BE2C (cell line): ENCODE measurements at regions not wholly inside any gene's neighbourhood (a gene's known extent, or its start where the extent isn't known, plus 50 kb on each side); places are given as distances from the start of the nearest gene placed in this dataset.

Experiments used
- DNase-seq: peaks from one replicate; pipeline ENCODE4 v3.0.0-alpha.2; 2020
- H3K27me3 ChIP-seq: fragments of 250-450 bp; sonication (Bioruptor Pico); 2 replicates; pipeline ENCODE4 v1.5.1; 2020; ENCODE audit warnings: mild to moderate bottlenecking
- H3K36me3 ChIP-seq: fragments of 250-450 bp; sonication (Bioruptor Pico); 2 replicates; pipeline ENCODE4 v1.5.1; 2020; ENCODE audit warnings: mild to moderate bottlenecking
- H3K4me1 ChIP-seq: fragments of 250-450 bp; sonication (Bioruptor Pico); 2 replicates; pipeline ENCODE4 v1.5.1; 2020
- H3K4me3 ChIP-seq: 2 replicates; pipeline ENCODE4 v1.5.1; 2011; ENCODE audit warnings: low read depth, low read length
- H3K9me3 ChIP-seq: fragments of 250-450 bp; sonication (Bioruptor Pico); 2 replicates; pipeline ENCODE4 v1.5.1; 2020
- TF ChIP-seq, protein P1 (sequence below): IDR thresholded peaks from 2 replicates; pipeline ENCODE4 v1.5.1; 2012; ENCODE audit warnings: mild to moderate bottlenecking, low read depth, low read length

- Histone ChIP-seq H3K4me3 (no peak overlapping the region), H3K27me3 (no peaks in the 10 kb centered on the region), H3K9me3 (0 out of 2 replicates have a peak, but pooled peaks cover 5% of the 10 kb centered on the region), H3K4me1 (peaks cover 32% of the 10 kb centered on the region), H3K36me3 (no peaks in the 10 kb centered on the region)
- no peak for DNase-seq
- TF ChIP-seq, protein P1, sequence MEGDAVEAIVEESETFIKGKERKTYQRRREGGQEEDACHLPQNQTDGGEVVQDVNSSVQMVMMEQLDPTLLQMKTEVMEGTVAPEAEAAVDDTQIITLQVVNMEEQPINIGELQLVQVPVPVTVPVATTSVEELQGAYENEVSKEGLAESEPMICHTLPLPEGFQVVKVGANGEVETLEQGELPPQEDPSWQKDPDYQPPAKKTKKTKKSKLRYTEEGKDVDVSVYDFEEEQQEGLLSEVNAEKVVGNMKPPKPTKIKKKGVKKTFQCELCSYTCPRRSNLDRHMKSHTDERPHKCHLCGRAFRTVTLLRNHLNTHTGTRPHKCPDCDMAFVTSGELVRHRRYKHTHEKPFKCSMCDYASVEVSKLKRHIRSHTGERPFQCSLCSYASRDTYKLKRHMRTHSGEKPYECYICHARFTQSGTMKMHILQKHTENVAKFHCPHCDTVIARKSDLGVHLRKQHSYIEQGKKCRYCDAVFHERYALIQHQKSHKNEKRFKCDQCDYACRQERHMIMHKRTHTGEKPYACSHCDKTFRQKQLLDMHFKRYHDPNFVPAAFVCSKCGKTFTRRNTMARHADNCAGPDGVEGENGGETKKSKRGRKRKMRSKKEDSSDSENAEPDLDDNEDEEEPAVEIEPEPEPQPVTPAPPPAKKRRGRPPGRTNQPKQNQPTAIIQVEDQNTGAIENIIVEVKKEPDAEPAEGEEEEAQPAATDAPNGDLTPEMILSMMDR = no peak
These were observed 230.3 kb upstream of the SESN3 start for GRCh38 chr11:95461348-95461747.

DNA sequence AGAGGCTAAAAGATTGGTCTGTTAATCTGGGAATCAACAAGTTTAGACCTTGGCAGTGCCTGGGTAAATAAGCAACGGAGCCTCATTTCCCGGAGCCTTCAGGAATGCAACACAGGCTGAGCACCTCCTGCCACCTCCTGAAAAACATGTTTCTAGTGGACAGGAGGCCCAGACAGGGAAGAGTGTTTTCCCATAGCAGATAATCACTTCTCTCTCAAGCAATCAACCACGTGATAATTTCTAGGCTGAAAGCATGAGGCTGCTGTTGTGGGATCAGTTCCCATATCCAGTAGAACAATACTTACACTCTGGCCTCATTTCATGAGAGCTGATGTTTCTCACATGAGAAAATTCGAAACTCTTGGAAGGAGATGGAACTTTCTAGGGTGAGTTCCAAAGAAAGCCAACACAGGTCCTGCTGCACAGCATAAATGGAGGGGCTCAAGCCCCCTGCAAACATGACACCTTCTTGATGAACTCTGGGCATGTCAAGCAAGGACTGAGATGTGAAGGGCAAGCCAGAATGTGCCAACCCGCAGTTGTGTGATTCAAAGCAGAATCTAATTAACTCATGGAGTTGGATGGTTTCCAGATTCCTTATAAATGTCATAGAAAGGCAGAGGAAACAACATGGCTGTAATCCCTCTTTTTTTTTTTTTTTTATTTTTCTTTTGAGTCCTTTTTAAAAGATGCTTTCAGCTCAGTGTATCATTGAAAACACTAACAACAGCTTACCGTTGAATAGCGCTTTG, 228.5 kb upstream of the SESN3 start:
- H3K9me3 ChIP-seq = 0 out of 2 replicates have a peak, but pooled peaks cover 5% of the 10 kb centered on the region
- peaks cover 24% of the 10 kb centered on the region for H3K4me1 ChIP-seq
- DNase-seq = peak; percentile 42
- no peaks in the 10 kb centered on the region for H3K27me3 ChIP-seq
- TF ChIP-seq, protein P1 = no peak
- no peaks in the 10 kb centered on the region for H3K36me3 ChIP-seq
- H3K4me3 ChIP-seq = no peak overlapping the region

GRCh38 chr11:95456714-95457491, 225.9 kb upstream of the SESN3 start:
- Histone ChIP-seq H3K27me3 (no peaks in the 10 kb centered on the region), H3K4me3 (no peak overlapping the region), H3K36me3 (no peaks in the 10 kb centered on the region), H3K9me3 (0 out of 2 replicates have a peak, but pooled peaks cover 5% of the 10 kb centered on the region), H3K4me1 (peaks cover 24% of the 10 kb centered on the region)
- DNase-seq = no peak
- TF ChIP-seq, protein P1 = no peak

DNA sequence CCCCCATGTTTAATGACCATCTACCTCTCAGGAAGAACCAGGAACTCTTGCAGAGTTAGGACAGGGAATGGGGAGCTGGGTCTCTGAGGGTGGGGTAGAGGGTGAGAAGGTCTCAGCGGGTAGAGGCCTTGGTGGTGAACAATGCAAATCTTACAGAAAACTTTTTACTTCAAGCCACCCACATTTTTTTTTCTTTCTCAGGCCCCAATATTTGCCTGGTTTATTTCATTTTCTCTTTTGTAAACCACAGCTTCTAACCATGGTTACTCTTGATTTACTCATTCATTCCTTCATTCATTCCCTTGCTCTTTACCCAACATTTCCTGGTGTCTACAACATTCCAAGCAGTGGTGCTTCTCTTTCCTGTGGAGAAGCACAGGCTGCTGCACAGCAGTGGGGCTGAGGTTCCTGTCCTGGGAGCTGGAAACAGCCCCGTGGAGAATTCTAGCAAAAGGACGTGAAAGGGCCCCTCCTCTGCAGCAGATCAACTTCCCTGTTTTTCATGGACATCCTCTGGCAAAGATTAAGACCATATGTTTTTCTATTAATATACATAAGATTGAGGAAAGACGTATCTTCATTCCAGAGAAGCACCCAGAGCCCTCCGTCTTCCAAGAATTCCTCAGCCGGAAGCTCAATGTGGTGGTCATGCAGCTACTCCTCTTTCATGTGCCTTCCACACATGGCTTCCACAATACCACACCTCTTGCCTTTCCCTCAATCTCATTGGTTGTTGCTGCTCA, 224.4 kb upstream of the SESN3 start:
- H3K4me3 ChIP-seq = no peak overlapping the region
- no peak for DNase-seq
- TF ChIP-seq, protein P1 = no peak

DNA sequence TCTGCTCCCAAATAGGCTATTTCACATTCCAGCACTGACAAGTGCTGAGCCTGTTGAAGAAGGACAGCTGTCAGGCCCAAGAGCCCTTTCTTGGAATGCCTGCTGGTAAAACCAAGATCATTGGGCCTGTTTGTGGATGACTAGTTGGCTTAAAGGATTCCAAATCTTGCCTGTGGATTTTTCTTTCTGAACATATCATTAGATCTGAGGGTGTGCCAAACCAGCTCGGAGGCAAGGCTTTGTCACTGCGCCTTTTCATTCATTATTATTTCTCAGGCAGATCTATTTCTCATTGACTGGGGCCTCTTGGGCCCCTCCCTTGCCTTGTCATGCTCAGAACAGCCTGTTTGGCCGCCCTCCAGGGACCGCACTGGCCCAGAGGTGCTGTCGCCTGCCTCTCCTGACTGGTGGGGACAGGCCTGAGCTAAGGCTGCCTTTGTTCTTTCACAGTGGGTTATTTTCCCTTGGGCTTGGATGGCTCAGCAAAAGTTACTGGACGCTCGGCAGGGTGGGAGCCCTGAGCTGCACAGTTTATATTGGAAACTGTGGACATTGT, 222.7 kb upstream of the SESN3 start:
- Histone ChIP-seq H3K9me3 (no peaks in the 10 kb centered on the region), H3K4me3 (no peak overlapping the region), H3K27me3 (no peaks in the 10 kb centered on the region), H3K4me1 (peaks cover 17% of the 10 kb centered on the region), H3K36me3 (no peaks in the 10 kb centered on the region)
- peak; percentile 36 for DNase-seq
- TF ChIP-seq, protein P1 = no peak

More for the DNA sequence above, 224.4 kb upstream of the SESN3 start:
- Histone ChIP-seq H3K27me3 (no peaks in the 10 kb centered on the region), H3K9me3 (no peaks in the 10 kb centered on the region), H3K36me3 (no peaks in the 10 kb centered on the region), H3K4me1 (peaks cover 24% of the 10 kb centered on the region)
